ENCODE measurements at regions not wholly inside any gene's neighbourhood (a gene's known extent, or its start where the extent isn't known, plus 50 kb on each side); places are given as distances from the start of the nearest gene placed in this dataset.

DNA sequence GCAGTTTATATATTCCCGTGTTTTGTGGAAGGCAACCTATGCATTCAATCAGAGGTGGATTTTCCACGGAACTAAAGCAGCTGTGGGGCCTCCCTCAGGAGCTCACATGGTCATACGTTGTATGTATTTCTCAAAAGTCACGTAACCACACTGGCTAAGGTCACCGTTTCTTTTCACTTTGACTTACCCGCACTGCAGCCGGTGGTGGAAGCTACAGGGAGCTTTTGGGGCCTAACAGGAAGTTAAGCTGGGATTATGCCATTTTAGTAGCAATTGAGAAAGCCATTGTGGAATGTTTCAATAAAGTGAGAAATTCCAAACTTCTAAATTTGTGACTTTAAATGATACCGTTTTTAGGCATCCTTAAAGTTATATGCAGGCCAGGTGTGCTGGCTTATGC is 111.2 kb upstream of the KLF6 start:
- TF ChIP-seq, protein P1, sequence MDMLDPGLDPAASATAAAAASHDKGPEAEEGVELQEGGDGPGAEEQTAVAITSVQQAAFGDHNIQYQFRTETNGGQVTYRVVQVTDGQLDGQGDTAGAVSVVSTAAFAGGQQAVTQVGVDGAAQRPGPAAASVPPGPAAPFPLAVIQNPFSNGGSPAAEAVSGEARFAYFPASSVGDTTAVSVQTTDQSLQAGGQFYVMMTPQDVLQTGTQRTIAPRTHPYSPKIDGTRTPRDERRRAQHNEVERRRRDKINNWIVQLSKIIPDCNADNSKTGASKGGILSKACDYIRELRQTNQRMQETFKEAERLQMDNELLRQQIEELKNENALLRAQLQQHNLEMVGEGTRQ (CRISPR knock-in tag; IDR thresholded peaks at IDR 0.05): no peak
- TF ChIP-seq NFIC (IDR thresholded peaks at IDR 0.05): no peak
- TF ChIP-seq POLR2AphosphoS5 (IDR thresholded peaks at IDR 0.05; ENCODE audit: control insufficient read depth, insufficient read depth, low read depth, low read length): no peak

Measured in K562 (cell line).